ENCODE measurements at regions not wholly inside any gene's neighbourhood (a gene's known extent, or its start where the extent isn't known, plus 50 kb on each side); places are given as distances from the start of the nearest gene placed in this dataset.

- 66 to 75% (median 72%) methylated on average over 2 of the region's 2 CpGs for WGBS, 3 donors
- no peaks in the 10 kb centered on the region for H3K27me3 ChIP-seq (ENCODE audit: control insufficient read depth in 3 of 3, insufficient read depth in 3 of 3, low read length in 3 of 3)
These were observed 257.2 kb upstream of the ARID1B start for GRCh38 chr6:156519940-156520339.

GRCh38 chr6:156517088-156517487 lies 260.1 kb upstream of the ARID1B start:
- FAIRE-seq (no peak), DNase-seq (peak in 1 of 2 donors; percentile 7)
- H3K36me3 ChIP-seq (ENCODE audit: control insufficient read depth in 3 of 3, insufficient read depth in 2 of 3, low read depth in 1 of 3, low read length in 3 of 3), result no peaks in the 10 kb centered on the region
- no peak overlapping the region for H3K27ac ChIP-seq (ENCODE audit: low read depth in 1 of 3, low read length in 2 of 3)
- no peaks in the 10 kb centered on the region for H3K4me1 ChIP-seq (ENCODE audit: control insufficient read depth in 3 of 3, insufficient read depth in 2 of 3, low read depth in 1 of 3, low read length in 2 of 3)
- H3K27me3 ChIP-seq (ENCODE audit: control insufficient read depth in 3 of 3, insufficient read depth in 3 of 3, low read length in 3 of 3), result no peaks in the 10 kb centered on the region
- no peak overlapping the region for H3K4me3 ChIP-seq (ENCODE audit: low read depth in 1 of 3, low read length in 3 of 3)
- WGBS, 3 donors, result 59 to 76% (median 76%) methylated on average over 6 of the region's 6 CpGs
- no peaks in the 10 kb centered on the region for H3K9me3 ChIP-seq (ENCODE audit: control insufficient read depth in 2 of 2, insufficient read depth in 1 of 2, low read depth in 1 of 2, low read length in 1 of 2)

More at GRCh38 chr6:156519940-156520339, 257.2 kb upstream of the ARID1B start:
- no peaks in the 10 kb centered on the region for H3K9me3 ChIP-seq (ENCODE audit: control insufficient read depth in 2 of 2, insufficient read depth in 1 of 2, low read depth in 1 of 2, low read length in 1 of 2)
- no peak overlapping the region for H3K27ac ChIP-seq (ENCODE audit: low read depth in 1 of 3, low read length in 2 of 3)
- no peak for DNase-seq
- H3K4me1 ChIP-seq (ENCODE audit: control insufficient read depth in 3 of 3, insufficient read depth in 2 of 3, low read depth in 1 of 3, low read length in 2 of 3), result no peaks in the 10 kb centered on the region
- no peak overlapping the region for H3K4me3 ChIP-seq (ENCODE audit: low read depth in 1 of 3, low read length in 3 of 3)
- H3K36me3 ChIP-seq (ENCODE audit: control insufficient read depth in 3 of 3, insufficient read depth in 2 of 3, low read depth in 1 of 3, low read length in 3 of 3), result no peaks in the 10 kb centered on the region
- FAIRE-seq, result peak; percentile 23

GRCh38 chr6:156515242-156515641 lies 261.9 kb upstream of the ARID1B start:
- H3K4me3 ChIP-seq (ENCODE audit: low read depth in 1 of 3, low read length in 3 of 3), result no peak overlapping the region
- no peak for FAIRE-seq
- H3K4me1 ChIP-seq (ENCODE audit: control insufficient read depth in 3 of 3, insufficient read depth in 2 of 3, low read depth in 1 of 3, low read length in 2 of 3), result no peaks in the 10 kb centered on the region

GRCh38 chr6:156513504-156513903 lies 263.7 kb upstream of the ARID1B start:
- 69 to 89% (median 76%) methylated on average over 2 of the region's 2 CpGs for WGBS, 3 donors
- no peak for FAIRE-seq
- Histone ChIP-seq H3K4me1 (ENCODE audit: control insufficient read depth in 3 of 3, insufficient read depth in 2 of 3, low read depth in 1 of 3, low read length in 2 of 3) (no peaks in the 10 kb centered on the region), H3K9me3 (ENCODE audit: control insufficient read depth in 2 of 2, insufficient read depth in 1 of 2, low read depth in 1 of 2, low read length in 1 of 2) (no peaks in the 10 kb centered on the region), H3K27me3 (ENCODE audit: control insufficient read depth in 3 of 3, insufficient read depth in 3 of 3, low read length in 3 of 3) (no peaks in the 10 kb centered on the region), H3K27ac (ENCODE audit: low read depth in 1 of 3, low read length in 2 of 3) (no peak overlapping the region), H3K36me3 (ENCODE audit: control insufficient read depth in 3 of 3, insufficient read depth in 2 of 3, low read depth in 1 of 3, low read length in 3 of 3) (no peaks in the 10 kb centered on the region), H3K4me3 (ENCODE audit: low read depth in 1 of 3, low read length in 3 of 3) (no peak overlapping the region)
- no peak for DNase-seq

More at GRCh38 chr6:156515242-156515641, 261.9 kb upstream of the ARID1B start:
- no peaks in the 10 kb centered on the region for H3K9me3 ChIP-seq (ENCODE audit: control insufficient read depth in 2 of 2, insufficient read depth in 1 of 2, low read depth in 1 of 2, low read length in 1 of 2)
- no peaks in the 10 kb centered on the region for H3K36me3 ChIP-seq (ENCODE audit: control insufficient read depth in 3 of 3, insufficient read depth in 2 of 3, low read depth in 1 of 3, low read length in 3 of 3)
- WGBS, 3 donors, result 58 to 78% (median 59%) methylated on average over 4 of the region's 4 CpGs
- H3K27me3 ChIP-seq (ENCODE audit: control insufficient read depth in 3 of 3, insufficient read depth in 3 of 3, low read length in 3 of 3), result no peaks in the 10 kb centered on the region
- no peak for DNase-seq
- no peak overlapping the region for H3K27ac ChIP-seq (ENCODE audit: low read depth in 1 of 3, low read length in 2 of 3)

GRCh38 chr6:156511570-156511969 lies 265.6 kb upstream of the ARID1B start:
- no peaks in the 10 kb centered on the region for H3K36me3 ChIP-seq (ENCODE audit: control insufficient read depth in 3 of 3, insufficient read depth in 2 of 3, low read depth in 1 of 3, low read length in 3 of 3)
- no peak for FAIRE-seq
- no peak for DNase-seq
- no peaks in the 10 kb centered on the region for H3K27me3 ChIP-seq (ENCODE audit: control insufficient read depth in 3 of 3, insufficient read depth in 3 of 3, low read length in 3 of 3)
- no peak overlapping the region for H3K4me3 ChIP-seq (ENCODE audit: low read depth in 1 of 3, low read length in 3 of 3)
- no peaks in the 10 kb centered on the region for H3K9me3 ChIP-seq (ENCODE audit: control insufficient read depth in 2 of 2, insufficient read depth in 1 of 2, low read depth in 1 of 2, low read length in 1 of 2)
- no peak overlapping the region for H3K27ac ChIP-seq (ENCODE audit: low read depth in 1 of 3, low read length in 2 of 3)
- H3K4me1 ChIP-seq (ENCODE audit: control insufficient read depth in 3 of 3, insufficient read depth in 2 of 3, low read depth in 1 of 3, low read length in 2 of 3), result no peaks in the 10 kb centered on the region

- H3K27me3 ChIP-seq (ENCODE audit: control insufficient read depth in 3 of 3, insufficient read depth in 3 of 3, low read length in 3 of 3), result no peaks in the 10 kb centered on the region
- DNase-seq, result peak in 1 of 2 donors; percentile 8
- no peaks in the 10 kb centered on the region for H3K4me1 ChIP-seq (ENCODE audit: control insufficient read depth in 3 of 3, insufficient read depth in 2 of 3, low read depth in 1 of 3, low read length in 2 of 3)
- H3K4me3 ChIP-seq (ENCODE audit: low read depth in 1 of 3, low read length in 3 of 3), result no peak overlapping the region
- no peaks in the 10 kb centered on the region for H3K9me3 ChIP-seq (ENCODE audit: control insufficient read depth in 2 of 2, insufficient read depth in 1 of 2, low read depth in 1 of 2, low read length in 1 of 2)
- 22 to 55% (median 36%) methylated on average over 5 of the region's 5 CpGs for WGBS, 3 donors
- no peak for FAIRE-seq
- H3K27ac ChIP-seq (ENCODE audit: low read depth in 1 of 3, low read length in 2 of 3), result no peak overlapping the region
- H3K36me3 ChIP-seq (ENCODE audit: control insufficient read depth in 3 of 3, insufficient read depth in 2 of 3, low read depth in 1 of 3, low read length in 3 of 3), result no peaks in the 10 kb centered on the region
These were observed 266.1 kb upstream of the ARID1B start for GRCh38 chr6:156511051-156511450.

- Histone ChIP-seq H3K9me3 (ENCODE audit: control insufficient read depth in 2 of 2, insufficient read depth in 1 of 2, low read depth in 1 of 2, low read length in 1 of 2) (no peaks in the 10 kb centered on the region), H3K27me3 (ENCODE audit: control insufficient read depth in 3 of 3, insufficient read depth in 3 of 3, low read length in 3 of 3) (no peaks in the 10 kb centered on the region), H3K4me1 (ENCODE audit: control insufficient read depth in 3 of 3, insufficient read depth in 2 of 3, low read depth in 1 of 3, low read length in 2 of 3) (no peaks in the 10 kb centered on the region), H3K4me3 (ENCODE audit: low read depth in 1 of 3, low read length in 3 of 3) (no peak overlapping the region), H3K27ac (ENCODE audit: low read depth in 1 of 3, low read length in 2 of 3) (no peak overlapping the region), H3K36me3 (ENCODE audit: control insufficient read depth in 3 of 3, insufficient read depth in 2 of 3, low read depth in 1 of 3, low read length in 3 of 3) (no peaks in the 10 kb centered on the region)
- FAIRE-seq (no peak), DNase-seq (no peak)
- WGBS, 3 donors, result 31 to 84% (median 51%) methylated on average over 2 of the region's 2 CpGs
These were observed 266.9 kb upstream of the ARID1B start for GRCh38 chr6:156510242-156510641.

- FAIRE-seq (no peak), DNase-seq (no peak)
- no peak overlapping the region for H3K4me3 ChIP-seq (ENCODE audit: low read depth in 1 of 3, low read length in 3 of 3)
- 43 to 84% (median 62%) methylated on average over 9 of the region's 9 CpGs for WGBS, 3 donors
- no peak overlapping the region for H3K27ac ChIP-seq (ENCODE audit: low read depth in 1 of 3, low read length in 2 of 3)
- H3K36me3 ChIP-seq (ENCODE audit: control insufficient read depth in 3 of 3, insufficient read depth in 2 of 3, low read depth in 1 of 3, low read length in 3 of 3), result no peaks in the 10 kb centered on the region
- no peaks in the 10 kb centered on the region for H3K9me3 ChIP-seq (ENCODE audit: control insufficient read depth in 2 of 2, insufficient read depth in 1 of 2, low read depth in 1 of 2, low read length in 1 of 2)
- no peaks in the 10 kb centered on the region for H3K4me1 ChIP-seq (ENCODE audit: control insufficient read depth in 3 of 3, insufficient read depth in 2 of 3, low read depth in 1 of 3, low read length in 2 of 3)
- H3K27me3 ChIP-seq (ENCODE audit: control insufficient read depth in 3 of 3, insufficient read depth in 3 of 3, low read length in 3 of 3), result no peaks in the 10 kb centered on the region
These were observed 267.7 kb upstream of the ARID1B start for GRCh38 chr6:156509496-156509895.

GRCh38 chr6:156508923-156509322 lies 268.3 kb upstream of the ARID1B start:
- Histone ChIP-seq H3K4me1 (ENCODE audit: control insufficient read depth in 3 of 3, insufficient read depth in 2 of 3, low read depth in 1 of 3, low read length in 2 of 3) (no peaks in the 10 kb centered on the region), H3K27ac (ENCODE audit: low read depth in 1 of 3, low read length in 2 of 3) (no peak overlapping the region), H3K9me3 (ENCODE audit: control insufficient read depth in 2 of 2, insufficient read depth in 1 of 2, low read depth in 1 of 2, low read length in 1 of 2) (no peaks in the 10 kb centered on the region), H3K4me3 (ENCODE audit: low read depth in 1 of 3, low read length in 3 of 3) (no peak overlapping the region), H3K27me3 (ENCODE audit: control insufficient read depth in 3 of 3, insufficient read depth in 3 of 3, low read length in 3 of 3) (no peaks in the 10 kb centered on the region), H3K36me3 (ENCODE audit: control insufficient read depth in 3 of 3, insufficient read depth in 2 of 3, low read depth in 1 of 3, low read length in 3 of 3) (no peaks in the 10 kb centered on the region)
- WGBS, 3 donors, result 44 to 71% (median 62%) methylated on average over 6 of the region's 6 CpGs
- no peak for DNase-seq
- FAIRE-seq, result no peak
